OCI-LY1 (cell line): ENCODE measurements at regions not wholly inside any gene's neighbourhood (a gene's known extent, or its start where the extent isn't known, plus 50 kb on each side); places are given as distances from the start of the nearest gene placed in this dataset.

ENCODE experiments used
- H2AFZ ChIP-seq: fragments of 200-600 bp; sonication (generic), shearing (Covaris generic); 2 replicates; pipeline ENCODE4 v1.6.0; 2014; ENCODE audit warnings: antibody characterized with exemption, mild to moderate bottlenecking, low read length
- H3F3A ChIP-seq: fragments of 200-600 bp; sonication (generic), shearing (Covaris generic); 2 replicates; pipeline ENCODE4 v1.6.0; 2014; ENCODE audit warnings: mild to moderate bottlenecking, antibody characterized with exemption, low read length, moderate library complexity; ENCODE audit not compliant: insufficient read depth
- H3K27ac ChIP-seq: fragments of 200-600 bp; sonication (generic); 2 replicates; pipeline ENCODE4 v1.5.1; 2014; ENCODE audit warnings: low read length, mixed run types, mild to moderate bottlenecking, low read depth; ENCODE audit not compliant: poor library complexity, severe bottlenecking
- H3K27me3 ChIP-seq: fragments of 200-600 bp; sonication (generic); 2 replicates; pipeline ENCODE4 v1.6.0; 2014; ENCODE audit warnings: antibody characterized with exemption, mild to moderate bottlenecking, low read length, moderate library complexity; ENCODE audit not compliant: insufficient read depth
- H3K36me3 ChIP-seq: fragments of 200-600 bp; sonication (generic); 2 replicates; pipeline ENCODE4 v1.6.1; 2014; ENCODE audit warnings: mild to moderate bottlenecking, antibody characterized with exemption, low read length, moderate library complexity, mixed read lengths; ENCODE audit not compliant: insufficient read depth
- H3K4me1 ChIP-seq: fragments of 200-600 bp; sonication (generic); 2 replicates; pipeline ENCODE4 v1.5.1; 2014; ENCODE audit warnings: mild to moderate bottlenecking, low read length, moderate library complexity; ENCODE audit not compliant: insufficient read depth, severe bottlenecking
- H3K4me2 ChIP-seq: fragments of 200-600 bp; sonication (generic), shearing (Covaris generic); 2 replicates; pipeline ENCODE4 v1.6.1; 2014; ENCODE audit warnings: low read length
- H3K4me3 ChIP-seq: fragments of 200-600 bp; sonication (generic); 2 replicates; pipeline ENCODE4 v1.5.1; 2014; ENCODE audit warnings: low read length, low read depth, mild to moderate bottlenecking, mixed read lengths; ENCODE audit not compliant: poor library complexity, severe bottlenecking
- H3K79me2 ChIP-seq: fragments of 200-600 bp; shearing (Covaris generic); 2 replicates; pipeline ENCODE4 v1.6.1; 2016; ENCODE audit warnings: mixed run types, low read length, mixed read lengths; ENCODE audit not compliant: insufficient read depth
- H3K9ac ChIP-seq: fragments of 200-600 bp; sonication (generic), shearing (Covaris generic); 2 replicates; pipeline ENCODE4 v1.6.1; 2014; ENCODE audit warnings: mild to moderate bottlenecking, low read length, mixed read lengths
- H3K9me2 ChIP-seq: fragments of 200-600 bp; sonication (generic), shearing (Covaris generic); 2 replicates; pipeline ENCODE4 v1.6.1; 2014; ENCODE audit warnings: low read depth, mild to moderate bottlenecking, low read length, mixed read lengths
- H3K9me3 ChIP-seq: fragments of 200-600 bp; shearing (Covaris generic); 2 replicates; pipeline ENCODE4 v1.6.1; 2014; ENCODE audit warnings: low read length, mixed read lengths
- H4K20me1 ChIP-seq: fragments of 200-600 bp; sonication (generic), shearing (Covaris generic); 2 replicates; pipeline ENCODE4 v1.6.0; 2016; ENCODE audit warnings: mild to moderate bottlenecking, low read length; ENCODE audit not compliant: insufficient read depth
- EZH2 ChIP-seq: fragments of 200-600 bp; sonication (generic), shearing (Covaris generic); IDR thresholded peaks from 2 replicates; pipeline ENCODE4 v1.8.0; 2017; ENCODE audit warnings: borderline replicate concordance, mixed run types, mild to moderate bottlenecking, antibody characterized with exemption, low read length, moderate library complexity, mixed read lengths
- TF ChIP-seq, protein P1 (sequence below): fragments of 200-600 bp; sonication (generic), shearing (Covaris generic); IDR thresholded peaks from 2 replicates; pipeline ENCODE4 v1.5.1; 2017; ENCODE audit warnings: mild to moderate bottlenecking, antibody characterized with exemption, low read length, moderate library complexity, mixed read lengths

DNA sequence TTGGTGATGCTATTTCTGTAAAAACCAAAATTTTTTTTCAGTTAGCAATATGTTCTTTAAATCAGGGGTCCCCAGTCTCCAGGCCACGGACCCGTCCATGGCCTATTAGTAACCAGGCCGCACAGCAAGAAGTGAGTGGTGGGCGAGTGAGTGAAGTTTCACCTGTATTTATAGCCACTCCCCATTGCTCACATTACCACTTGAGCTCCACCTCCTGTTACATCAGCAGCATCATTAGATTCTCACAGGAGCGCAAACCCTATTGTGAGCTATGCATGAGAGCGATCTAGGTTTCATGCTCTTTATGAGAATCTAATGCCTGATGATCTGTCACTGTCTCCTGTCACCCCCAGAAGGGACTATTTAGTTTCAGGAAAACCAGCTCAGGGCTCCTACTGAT, 58.9 kb upstream of the SLC7A1 start:
- H3K79me2 ChIP-seq = no peaks in the 10 kb centered on the region
- H3K36me3 ChIP-seq = no peaks in the 10 kb centered on the region
- no peak for TF ChIP-seq EZH2
- H3K9me2 ChIP-seq = no peaks in the 10 kb centered on the region
- H4K20me1 ChIP-seq = no peaks in the 10 kb centered on the region
- no peak overlapping the region for H3K9ac ChIP-seq
- H3K4me1 ChIP-seq = no peaks in the 10 kb centered on the region
- no peak overlapping the region for H3K4me2 ChIP-seq
- no peaks in the 10 kb centered on the region for H3K27me3 ChIP-seq
- no peak overlapping the region for H2AFZ ChIP-seq
- H3F3A ChIP-seq = no peaks in the 10 kb centered on the region
- H3K9me3 ChIP-seq = no peaks in the 10 kb centered on the region
- H3K27ac ChIP-seq = no peak overlapping the region
- H3K4me3 ChIP-seq = no peak overlapping the region

DNA sequence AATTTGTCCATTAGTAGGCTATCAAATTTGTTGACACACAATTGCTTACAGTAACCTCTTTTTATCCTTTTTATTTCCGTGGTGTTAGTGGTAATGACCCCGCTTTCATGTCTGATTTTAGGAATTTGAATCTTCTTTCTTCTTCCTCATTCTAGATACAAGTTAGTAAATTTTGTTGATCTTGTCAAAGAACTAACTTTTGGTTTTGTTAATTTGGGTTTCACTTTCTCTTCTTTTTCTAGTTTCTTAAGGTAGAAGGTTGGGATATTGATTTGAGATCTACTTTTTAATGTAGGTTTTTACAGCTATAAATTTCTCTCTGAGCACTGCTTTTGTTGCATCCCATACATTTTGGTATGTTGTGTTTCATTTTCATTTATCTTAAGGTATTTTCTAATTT, 53.3 kb upstream of the SLC7A1 start:
- no peaks in the 10 kb centered on the region for H3K9me3 ChIP-seq
- no peak for TF ChIP-seq EZH2
- TF ChIP-seq, protein P1, sequence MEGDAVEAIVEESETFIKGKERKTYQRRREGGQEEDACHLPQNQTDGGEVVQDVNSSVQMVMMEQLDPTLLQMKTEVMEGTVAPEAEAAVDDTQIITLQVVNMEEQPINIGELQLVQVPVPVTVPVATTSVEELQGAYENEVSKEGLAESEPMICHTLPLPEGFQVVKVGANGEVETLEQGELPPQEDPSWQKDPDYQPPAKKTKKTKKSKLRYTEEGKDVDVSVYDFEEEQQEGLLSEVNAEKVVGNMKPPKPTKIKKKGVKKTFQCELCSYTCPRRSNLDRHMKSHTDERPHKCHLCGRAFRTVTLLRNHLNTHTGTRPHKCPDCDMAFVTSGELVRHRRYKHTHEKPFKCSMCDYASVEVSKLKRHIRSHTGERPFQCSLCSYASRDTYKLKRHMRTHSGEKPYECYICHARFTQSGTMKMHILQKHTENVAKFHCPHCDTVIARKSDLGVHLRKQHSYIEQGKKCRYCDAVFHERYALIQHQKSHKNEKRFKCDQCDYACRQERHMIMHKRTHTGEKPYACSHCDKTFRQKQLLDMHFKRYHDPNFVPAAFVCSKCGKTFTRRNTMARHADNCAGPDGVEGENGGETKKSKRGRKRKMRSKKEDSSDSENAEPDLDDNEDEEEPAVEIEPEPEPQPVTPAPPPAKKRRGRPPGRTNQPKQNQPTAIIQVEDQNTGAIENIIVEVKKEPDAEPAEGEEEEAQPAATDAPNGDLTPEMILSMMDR = no peak
- H3F3A ChIP-seq = no peaks in the 10 kb centered on the region; the same call in 1 of the 2 replicates
- no peak overlapping the region for H3K27ac ChIP-seq
- H3K4me1 ChIP-seq = no peaks in the 10 kb centered on the region
- no peak overlapping the region for H3K9ac ChIP-seq
- no peaks in the 10 kb centered on the region for H3K79me2 ChIP-seq
- no peak overlapping the region for H2AFZ ChIP-seq
- no peak overlapping the region for H3K4me3 ChIP-seq
- no peaks in the 10 kb centered on the region for H3K9me2 ChIP-seq
- H3K36me3 ChIP-seq = no peaks in the 10 kb centered on the region
- H3K4me2 ChIP-seq = no peak overlapping the region
- H4K20me1 ChIP-seq = no peaks in the 10 kb centered on the region
- no peaks in the 10 kb centered on the region for H3K27me3 ChIP-seq
